Suppressor macrophage (primary cell): ENCODE measurements at regions not wholly inside any gene's neighbourhood (a gene's known extent, or its start where the extent isn't known, plus 50 kb on each side); places are given as distances from the start of the nearest gene placed in this dataset.
A peak's percentile ranks its signal among the peaks of the same experiment; 100 is the strongest.
"Not testable (repeated sequence)": the region's sequence is repeated elsewhere in the genome, so short reads cannot be mapped to it uniquely, and the experiment has no call there.

ENCODE experiments used
- DNase-seq, 4 experiments: peaks; one replicate each; pipeline ENCODE4 v3.0.0-alpha.2; 2020 to 2022

DNA sequence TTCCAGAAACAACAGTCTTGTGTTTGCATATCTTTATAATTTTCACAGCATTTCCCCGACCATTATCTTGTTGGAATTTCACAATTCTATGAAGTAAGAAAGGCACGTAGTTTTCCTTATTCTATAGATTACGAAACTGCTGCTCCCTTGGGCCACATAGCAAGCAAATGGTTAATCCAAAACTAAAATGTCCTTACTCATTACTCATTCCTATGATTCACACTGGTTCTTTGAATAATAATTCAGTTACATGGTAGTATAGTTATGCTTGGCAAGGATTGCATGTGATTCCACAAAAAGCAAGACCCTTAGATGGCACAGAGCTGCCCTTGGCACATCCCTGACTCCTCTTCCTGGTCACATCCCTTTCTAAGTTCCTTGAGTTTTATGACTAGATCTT, 51.2 kb downstream of the OR13H1 start:
- no peak for DNase-seq

DNA sequence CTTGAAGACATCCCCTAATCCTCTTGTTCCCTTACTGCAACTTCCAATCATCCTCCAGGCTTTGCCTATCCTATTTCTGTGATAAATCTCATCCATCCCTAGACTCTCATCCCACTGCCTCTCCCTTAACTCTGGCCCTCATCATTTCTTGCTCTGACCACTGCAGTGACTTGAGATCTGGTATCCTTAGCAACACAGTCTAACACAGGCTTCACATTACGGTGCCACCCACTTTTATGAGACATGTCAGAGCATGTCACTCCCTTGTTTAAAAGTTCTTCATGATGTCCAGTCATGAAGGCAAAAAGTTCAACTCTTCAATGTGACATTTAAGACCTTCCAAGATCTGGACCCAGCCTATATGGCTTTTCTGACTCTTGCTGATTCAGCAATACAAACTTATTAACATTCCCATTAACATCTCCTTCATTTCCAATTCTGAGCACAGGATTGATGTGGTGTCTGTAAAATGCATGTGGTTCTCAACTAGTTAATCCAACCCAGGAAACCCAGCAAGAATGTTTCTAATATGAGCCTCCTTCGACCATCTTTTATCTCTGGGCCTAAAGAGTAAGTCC, 64.0 kb downstream of the OR13H1 start:
- DNase-seq = no peak

DNA sequence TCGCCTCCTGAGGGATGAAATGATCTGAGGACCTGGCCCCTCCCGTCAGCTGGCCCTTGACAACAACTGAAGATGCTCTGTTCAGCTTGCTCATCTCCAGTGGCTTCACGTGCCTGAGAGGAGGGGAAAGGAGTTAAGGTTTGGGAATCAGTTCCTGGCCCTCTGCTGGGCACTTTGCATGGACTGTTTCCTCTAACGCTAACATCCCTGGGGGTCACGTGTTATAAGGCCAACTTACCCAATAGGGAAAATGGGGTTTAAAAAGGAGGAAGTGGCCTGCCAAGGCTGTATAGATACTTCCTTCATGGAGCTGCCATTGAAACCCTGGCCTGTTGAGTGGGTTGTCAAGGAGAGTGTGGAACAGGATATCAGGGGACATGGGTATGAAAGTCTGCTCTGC, 65.6 kb downstream of the OR13H1 start:
- DNase-seq = no peak

DNA sequence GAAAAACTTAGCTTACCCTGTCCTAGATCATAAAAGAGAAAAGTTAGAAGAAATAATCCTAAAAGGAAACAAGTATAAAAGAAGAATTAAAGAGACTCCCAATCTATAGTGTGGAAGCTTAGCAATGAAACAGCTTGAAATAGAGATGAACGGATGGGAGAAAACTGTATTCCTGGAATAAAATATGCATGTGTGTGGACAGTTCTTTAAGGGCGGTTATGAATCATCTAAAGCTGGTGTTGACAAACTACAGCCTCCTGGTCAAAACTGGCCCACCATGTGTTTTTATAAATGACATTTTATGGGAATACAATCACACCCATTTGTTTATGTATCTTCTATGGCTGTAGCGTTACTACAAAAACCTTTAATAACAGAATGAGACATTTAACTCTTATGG, 69.4 kb downstream of the OR13H1 start:
- no peak for DNase-seq

DNA sequence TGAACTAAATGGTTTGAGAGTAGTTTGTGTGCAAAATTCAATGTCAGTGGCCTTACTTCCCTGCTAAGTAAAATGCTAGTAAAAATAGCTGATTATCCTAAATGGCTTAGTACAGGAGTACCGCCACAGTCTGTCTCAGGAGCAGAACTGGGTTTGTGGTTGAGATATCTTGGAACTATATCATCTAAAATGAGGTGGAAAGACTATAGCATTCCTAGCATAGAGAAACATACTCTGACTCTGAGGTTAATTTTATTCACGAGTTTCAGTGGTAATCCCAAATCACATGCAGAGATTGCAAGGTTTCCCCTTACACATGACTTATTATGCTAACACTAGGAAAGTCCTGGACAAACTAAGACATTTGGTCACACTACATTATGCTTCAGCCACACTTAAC, 70.4 kb downstream of the OR13H1 start:
- DNase-seq = no peak

DNA sequence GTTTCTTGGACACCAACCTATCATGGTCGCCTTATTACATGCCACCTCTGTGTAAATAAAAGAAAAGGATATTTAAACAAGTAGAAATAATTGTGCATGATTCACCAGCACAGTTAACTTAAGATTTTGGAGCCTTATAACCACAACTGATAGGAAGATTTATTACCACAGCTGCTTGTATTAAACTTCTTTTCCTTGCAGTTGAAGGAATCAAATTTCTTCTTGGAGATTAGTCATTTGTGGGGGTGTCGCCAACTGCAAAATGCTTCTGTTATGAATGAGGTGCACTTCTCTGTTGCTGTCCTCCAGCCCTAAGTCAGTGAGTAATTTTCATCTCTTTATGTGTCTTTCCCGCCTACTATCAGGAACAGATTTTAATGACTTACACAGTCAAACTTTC, 73.3 kb downstream of the OR13H1 start:
- no peak for DNase-seq

DNA sequence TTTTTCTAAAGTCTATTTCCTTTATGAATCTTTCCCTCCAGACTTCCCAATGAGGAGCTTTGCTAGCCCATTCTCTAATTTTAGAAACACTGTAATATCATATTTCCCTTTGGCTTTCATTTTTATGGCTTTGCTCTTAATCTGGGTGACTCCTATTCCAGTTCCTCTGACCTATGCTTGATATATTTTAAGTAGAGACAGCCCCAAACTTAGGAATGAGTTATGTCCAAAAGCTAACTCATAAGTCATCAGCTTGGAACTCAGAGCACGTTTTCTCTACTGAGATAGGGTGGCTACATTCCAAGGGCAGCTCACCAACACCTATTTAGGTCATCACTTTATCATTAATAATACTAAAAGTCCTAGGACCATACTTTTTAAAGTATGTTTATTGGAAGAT, 77.8 kb downstream of the OR13H1 start:
- no peak for DNase-seq

DNA sequence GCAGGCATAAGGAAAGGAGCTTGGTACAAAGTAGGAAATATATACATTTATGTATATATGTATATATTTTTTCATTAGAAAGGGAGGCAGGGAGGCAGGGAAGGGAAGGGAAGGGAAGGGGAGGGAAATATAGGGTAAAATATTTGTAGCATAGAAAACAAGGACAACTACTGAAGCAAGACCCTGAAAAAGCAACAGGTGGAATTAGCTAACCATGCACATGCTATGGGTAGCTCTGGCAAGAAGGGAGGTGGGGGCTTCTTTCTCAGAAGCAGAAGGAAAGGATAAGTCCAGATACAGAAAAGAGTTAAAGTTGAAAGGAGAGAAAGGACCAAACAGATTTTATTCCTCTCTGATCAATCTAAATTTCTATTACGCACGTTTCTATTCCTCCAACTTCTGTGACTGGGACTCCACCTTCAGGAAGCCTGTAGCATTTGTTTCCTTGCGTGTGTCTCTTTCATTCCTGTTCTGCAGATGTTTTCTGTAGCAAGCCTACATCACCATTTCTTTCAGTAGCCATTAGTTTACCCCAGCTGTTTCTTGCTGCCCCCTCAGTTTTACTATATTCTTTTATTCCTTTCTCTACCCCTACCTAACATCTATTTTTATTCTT, 82.9 kb downstream of the OR13H1 start:
- no peak for DNase-seq

DNA sequence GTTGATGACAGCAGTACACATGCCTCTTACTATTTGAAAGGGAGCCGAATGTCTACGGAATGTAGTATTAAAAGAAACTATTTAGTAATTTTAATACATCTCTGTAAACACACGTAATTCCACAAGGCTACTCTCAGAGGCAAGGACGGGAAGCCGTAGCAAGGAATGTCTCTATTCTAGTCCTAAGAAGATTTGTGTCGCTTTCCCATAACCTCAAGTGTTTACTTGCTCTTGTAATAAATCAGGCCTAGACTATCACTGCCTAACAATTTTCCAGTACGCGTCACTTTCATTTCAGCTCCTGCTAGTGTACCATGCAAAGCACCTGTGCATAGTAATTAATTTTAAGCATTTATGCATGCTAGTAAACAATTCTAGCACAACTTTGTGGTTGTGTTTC, 86.7 kb downstream of the OR13H1 start:
- no peak for DNase-seq

DNA sequence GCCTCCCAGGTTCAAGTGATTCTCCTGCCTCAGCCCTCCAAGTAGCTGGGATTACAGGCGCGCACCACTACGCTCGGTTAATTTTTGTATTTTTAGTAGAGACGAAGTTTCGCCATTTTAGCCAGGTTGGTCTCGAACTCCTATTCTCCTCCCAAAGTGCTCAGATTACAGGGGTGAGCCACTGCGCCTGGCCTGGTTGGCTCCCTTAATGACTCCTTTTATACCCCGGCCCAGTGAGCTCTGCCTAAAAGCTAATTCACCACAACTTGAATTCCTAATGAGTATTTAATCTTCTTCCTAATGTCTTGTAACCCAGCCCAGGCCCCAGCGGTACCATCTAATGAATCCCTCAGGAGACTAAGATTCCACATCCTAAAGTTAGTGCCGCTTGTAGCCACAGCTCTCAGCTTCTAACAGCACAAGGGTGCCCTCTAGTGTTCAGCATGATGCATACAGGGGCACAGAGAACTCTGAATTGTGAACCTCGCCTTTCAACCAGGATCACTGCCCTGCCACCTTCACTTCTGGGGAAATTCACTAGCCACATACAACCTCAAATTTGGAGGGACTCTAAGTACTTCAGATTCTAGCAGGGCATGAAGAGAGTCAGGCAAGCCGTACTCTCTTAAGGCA, 89.5 kb downstream of the OR13H1 start:
- DNase-seq = peak; percentile 36 to 68 (median 52)

DNA sequence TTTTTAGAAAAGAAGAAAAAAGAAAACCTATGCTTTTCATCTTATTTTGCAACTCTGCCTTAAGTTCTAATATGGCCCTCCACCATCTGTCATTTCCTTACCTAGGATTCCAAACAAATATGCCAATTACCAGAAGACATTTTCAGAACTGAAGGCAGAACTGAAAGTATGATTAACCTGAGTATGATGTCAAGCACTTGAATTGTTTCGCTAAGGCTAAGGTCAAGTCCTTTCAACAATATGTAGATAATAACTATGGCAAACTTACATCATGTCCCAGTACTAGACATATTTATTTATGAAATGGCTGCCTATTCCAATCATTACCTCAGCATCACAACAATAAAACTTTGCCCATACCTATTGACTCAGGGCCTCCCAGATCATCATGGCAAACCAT, 91.0 kb downstream of the OR13H1 start:
- DNase-seq = no peak

DNA sequence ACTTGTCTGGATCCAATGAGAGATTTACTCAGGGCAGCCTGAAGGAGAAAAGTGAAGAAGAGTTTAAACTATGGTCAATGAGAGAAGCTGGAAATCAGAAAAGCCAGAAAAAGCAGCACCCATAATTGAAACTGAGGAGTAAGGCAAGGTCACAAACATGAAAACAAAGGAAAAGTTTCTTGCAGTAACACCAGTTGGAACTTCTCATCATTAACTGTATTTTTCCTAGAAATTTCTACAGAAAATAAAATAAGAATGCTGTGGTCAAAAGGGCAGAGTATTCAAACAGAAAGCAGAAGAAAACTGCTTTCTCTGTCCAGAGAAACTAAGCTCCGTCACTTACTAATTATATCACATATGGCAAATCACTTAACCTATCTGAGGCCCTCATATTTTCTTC, 102.2 kb downstream of the OR13H1 start:
- DNase-seq = no peak

DNA sequence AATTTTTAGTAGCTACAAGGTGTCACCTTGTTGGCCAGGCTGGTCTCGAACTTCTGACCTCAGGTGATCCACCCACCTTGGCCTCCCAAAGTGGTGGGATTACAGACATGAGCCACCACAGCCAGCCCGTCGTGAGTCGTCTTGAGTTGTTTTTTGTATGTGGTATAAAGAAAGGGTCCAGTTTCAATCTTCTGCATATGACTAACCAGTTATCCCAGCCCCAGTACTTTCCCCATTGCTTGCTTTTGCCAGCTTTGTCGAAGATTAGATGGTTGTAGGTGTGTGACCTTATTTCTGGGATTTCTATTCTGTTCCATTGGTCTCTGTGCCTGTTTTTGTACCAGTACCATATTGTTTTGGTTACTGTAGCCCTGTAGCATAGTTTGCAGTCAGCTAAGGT, 105.9 kb downstream of the OR13H1 start:
- DNase-seq = no peak

DNA sequence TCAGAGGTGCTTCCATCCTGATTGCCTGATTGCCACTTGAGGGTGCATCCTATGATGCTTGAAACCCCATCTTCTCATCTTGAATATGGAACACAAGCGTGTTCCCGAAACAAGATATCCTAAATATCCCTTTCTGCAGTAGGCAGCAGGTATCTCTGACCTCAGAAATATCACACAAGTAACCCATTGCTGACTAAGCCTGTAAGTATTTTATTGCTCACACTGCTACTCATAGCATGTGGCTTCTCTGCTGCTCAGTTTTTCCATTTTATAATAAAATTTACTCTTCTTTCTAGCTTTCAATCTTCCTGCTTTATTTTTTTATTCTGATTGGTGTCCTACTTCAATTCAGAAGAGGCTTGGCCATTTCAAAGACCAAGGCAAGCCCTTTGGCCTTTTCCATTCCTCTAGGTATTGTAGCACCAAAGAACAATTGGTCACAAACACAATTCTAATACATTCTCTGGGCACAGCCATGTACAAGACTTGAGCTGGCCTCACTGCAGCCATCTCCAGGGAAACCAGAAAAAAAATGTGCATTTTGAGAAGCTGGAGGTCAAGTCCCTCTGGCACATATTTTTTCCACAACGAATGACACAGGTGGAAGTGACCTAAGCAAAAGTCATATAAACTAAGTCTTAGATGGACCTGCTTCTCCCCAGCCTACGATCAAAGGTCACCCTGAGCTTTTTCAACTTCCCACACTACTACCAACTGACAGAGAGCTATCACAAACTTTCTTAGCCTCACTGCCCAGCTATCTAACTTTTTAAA, 107.0 kb downstream of the OR13H1 start:
- DNase-seq = no peak

DNA sequence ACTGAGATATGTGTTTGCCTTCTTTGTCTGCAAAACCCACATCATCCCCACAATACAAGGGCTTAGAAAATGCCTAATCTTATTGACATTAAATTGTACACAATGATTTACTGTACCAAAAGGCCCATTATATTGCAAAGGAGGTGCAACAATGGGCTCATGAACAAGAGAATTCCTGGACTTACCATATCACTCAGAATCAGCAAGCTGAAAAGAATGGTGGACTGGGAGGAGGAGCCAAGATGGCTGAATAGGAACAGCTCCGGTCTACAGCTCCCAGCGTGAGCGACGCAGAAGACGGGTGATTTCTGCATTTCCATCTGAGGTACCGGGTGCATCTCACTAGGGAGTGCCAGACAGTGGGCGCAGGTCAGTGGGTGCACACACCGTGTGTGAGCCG, 119.9 kb downstream of the OR13H1 start:
- not testable (repeated sequence) for DNase-seq

DNA sequence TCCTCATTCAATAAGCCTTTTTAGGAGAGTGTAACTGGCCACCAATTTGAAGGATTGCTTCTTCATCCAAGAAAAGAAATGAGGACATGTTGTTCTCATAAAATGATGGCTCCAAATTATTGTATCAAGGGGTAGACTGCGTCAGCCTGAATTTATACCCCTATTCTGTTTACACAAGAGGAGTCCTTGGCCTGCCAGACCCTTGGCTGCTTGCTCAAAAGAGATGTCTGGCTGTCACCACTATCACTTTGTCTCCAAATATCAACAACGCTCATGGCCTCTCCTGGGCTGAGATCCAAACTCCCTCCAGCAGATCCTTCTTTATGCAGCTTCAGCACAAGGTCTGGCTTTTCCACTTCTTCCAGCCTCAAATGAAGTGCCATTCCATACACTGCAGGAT, 127.9 kb downstream of the OR13H1 start:
- no peak for DNase-seq

DNA sequence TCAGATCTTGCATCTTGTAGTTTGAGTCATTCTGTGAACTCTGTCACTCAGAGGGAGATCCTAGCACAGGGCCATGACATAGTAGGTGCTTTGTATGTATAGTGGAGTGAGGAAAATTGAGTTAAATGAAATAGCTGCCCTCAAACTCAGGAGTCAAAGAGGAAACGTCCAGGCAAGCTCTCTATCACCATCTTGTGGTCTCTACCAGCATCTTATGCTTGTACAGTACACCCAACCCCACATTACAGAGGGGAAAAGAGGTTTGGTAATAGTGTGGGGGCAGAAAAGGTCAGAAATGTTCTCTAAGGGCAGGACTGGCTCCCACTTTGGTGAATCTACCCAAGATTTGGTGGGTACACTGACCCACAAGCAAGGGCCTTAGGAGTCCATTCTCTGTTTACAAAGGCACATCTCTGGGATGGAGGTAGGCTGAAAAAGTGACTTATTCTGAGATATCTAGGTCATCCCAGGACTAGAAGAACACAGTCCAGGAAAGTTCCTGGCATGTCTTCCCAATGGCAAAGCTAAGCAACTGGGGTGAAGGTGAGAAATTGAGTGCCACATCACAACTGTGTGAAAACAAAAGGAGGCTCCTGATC, 131.8 kb downstream of the OR13H1 start:
- DNase-seq = peak in 3 of 4 experiments; percentile 10 to 26 (median 10)

DNA sequence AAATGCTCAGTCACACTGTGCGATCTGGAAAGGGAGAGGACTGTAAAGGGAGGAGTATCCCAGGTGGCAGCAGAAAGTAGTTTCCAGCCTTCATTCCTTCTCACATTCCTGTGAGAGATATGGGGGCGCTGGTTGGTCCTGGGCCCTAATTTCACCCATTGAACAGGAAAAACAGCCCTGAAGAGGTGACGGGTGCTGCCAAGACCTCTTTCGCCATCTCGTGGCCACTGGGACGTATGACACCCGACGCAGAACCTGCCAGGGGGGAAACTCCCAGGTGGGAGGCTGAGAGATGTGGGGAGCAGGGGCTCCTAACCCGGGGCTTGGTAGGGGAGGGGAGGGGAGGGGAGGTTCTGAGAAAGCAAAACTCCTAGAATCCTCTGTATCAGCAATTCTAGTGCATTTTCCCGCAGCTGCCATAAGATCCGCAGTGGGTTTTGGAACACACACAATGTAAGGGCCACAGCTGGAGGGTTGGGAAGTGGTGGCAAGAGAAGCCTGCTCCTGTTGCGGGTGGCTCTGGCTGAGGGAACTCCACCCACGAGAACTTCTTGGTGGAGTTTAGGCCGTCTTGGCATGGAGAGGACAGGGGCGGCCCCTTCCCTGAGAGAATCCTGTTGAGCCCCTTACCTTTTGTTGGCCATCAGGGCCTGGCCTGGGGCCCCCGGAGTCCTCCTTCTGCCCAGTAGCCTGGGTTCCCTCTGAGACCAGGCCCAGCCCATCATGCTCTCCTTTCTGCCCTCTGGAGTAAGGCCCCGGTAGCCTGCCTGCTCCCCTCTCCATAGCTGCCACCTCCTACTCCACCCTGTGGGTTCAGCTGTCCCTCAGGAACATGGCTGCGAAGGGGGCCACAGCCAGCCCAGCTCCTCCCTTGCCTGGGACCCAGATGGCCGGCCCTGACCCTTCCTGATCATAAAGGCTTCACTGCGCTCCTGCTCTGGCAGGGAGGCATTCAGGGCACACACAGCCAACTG, 134.1 kb downstream of the OR13H1 start:
- DNase-seq = peak; percentile 19 to 50 (median 32)

DNA sequence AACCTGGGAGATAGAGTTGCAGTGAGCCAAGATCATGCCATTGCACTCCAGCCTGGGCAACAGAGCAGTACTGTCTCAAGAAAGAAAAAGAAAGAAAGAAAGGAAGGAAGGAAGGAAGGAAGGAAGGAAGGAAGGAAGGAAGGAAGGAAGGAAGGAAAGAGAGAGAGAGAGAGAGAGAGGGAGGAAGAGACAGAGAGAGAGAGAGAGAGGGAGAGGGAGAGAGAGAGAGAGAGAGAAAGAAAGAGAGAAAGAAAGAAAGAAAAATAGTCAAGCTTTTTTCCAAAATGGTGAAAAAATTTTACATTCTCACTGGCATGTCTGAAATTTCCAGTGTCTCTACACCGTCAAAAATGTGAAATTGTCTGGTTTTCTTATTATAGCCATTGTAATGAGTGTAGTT, 138.9 kb downstream of the OR13H1 start:
- DNase-seq = not testable (repeated sequence)

DNA sequence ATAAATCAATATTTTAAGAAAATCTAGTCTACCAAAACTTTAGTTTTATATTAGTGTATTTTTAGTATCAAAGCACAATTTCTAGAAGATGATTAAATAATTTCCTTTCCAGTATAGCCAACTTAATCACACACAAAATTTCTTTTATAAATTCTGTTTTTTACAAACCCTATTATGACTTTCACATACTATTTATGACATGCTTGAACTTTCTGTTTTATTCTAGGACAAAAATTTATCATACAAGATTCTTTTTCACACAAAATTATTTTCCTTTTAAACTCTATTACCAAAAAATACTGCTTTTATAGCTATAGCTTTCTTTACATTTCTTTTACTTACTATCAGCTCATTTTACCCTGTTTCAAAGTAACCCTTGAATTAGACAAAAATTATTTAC, 149.5 kb downstream of the OR13H1 start:
- no peak for DNase-seq

DNA sequence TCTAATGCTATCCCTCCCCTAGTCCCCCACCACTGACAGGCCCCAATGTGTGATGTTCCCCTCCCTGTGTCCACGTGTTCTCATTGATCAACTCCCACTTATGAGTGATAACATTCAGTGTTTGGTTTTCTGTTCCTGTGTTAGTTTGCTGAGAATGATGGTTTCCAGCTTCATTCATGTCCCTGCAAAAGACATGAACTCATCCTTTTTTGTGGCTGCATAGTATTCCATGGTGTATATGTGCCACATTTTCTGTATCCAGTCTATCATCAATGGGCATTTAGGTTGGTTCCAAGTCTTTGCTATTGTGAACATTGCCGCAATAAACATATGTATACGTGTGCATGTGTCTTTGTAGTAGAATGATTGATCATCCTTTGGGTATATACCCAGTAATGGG, 153.1 kb downstream of the OR13H1 start:
- DNase-seq = not testable (repeated sequence)

DNA sequence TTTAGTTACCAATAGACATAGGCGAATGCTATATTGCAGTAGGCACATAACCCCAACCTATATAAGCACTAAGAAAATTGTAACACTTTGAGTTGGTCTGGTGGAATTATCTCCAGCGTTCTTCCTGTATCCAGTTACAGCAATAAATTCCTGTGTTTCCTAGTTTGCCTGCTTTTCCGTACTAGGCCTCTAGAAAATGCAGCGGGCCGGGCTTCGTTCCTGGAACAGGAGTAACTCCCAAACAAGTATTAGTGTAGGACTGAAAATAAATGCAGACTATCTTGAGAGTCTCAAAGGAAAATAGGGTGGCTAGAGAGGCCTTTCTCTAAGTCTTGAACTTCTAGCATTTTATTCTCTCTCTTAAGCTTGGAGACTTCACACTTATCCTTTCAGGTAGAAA, 159.8 kb downstream of the OR13H1 start:
- no peak for DNase-seq
